Naive B cell (primary cell): ENCODE measurements at regions not wholly inside any gene's neighbourhood (a gene's known extent, or its start where the extent isn't known, plus 50 kb on each side); places are given as distances from the start of the nearest gene placed in this dataset.

Experiments
- ATAC-seq, 2 donors: fragments of 150-1000 bp; cut with Tn5 transposase; 2 replicates each; pipeline ENCODE4 v1.10.0; 2021; ENCODE audit warnings: low read depth in 2 of 2, mild to moderate bottlenecking in 2 of 2, moderate library complexity in 2 of 2
- DNase-seq: peaks from one replicate; pipeline ENCODE4 v3.0.0; 2022
- H3K27ac Mint-ChIP-seq, 6 donors: one replicate each; pipeline ENCODE4 v1.8.0; 2020 to 2022; ENCODE audit warnings: mild to moderate bottlenecking in 6 of 6, mixed read lengths in 6 of 6, moderate library complexity in 5 of 6, inconsistent platforms in 2 of 6
- H3K27me3 Mint-ChIP-seq, 3 donors: one replicate each; pipeline ENCODE4 v1.8.0; 2021 to 2022; ENCODE audit warnings: mixed read lengths in 3 of 3, mild to moderate bottlenecking in 1 of 3
- H3K36me3 Mint-ChIP-seq, 2 donors: one replicate each; pipeline ENCODE4 v1.8.0; 2020 to 2022; ENCODE audit warnings: mixed read lengths in 2 of 2, inconsistent platforms in 1 of 2, mild to moderate bottlenecking in 1 of 2
- H3K4me1 Mint-ChIP-seq, 3 donors: one replicate each; pipeline ENCODE4 v1.8.0; 2020 to 2022; ENCODE audit warnings: mixed read lengths in 3 of 3, inconsistent platforms in 1 of 3, mild to moderate bottlenecking in 1 of 3, moderate library complexity in 1 of 3
- H3K4me3 Mint-ChIP-seq, 8 donors: one replicate each; pipeline ENCODE4 v1.8.0; 2020 to 2022; ENCODE audit warnings: mild to moderate bottlenecking in 8 of 8, mixed read lengths in 8 of 8, moderate library complexity in 8 of 8, inconsistent platforms in 2 of 8
- H3K9me3 Mint-ChIP-seq, 7 donors: one replicate each; pipeline ENCODE4 v1.8.0; 2020 to 2022; ENCODE audit warnings: mixed read lengths in 7 of 7, mild to moderate bottlenecking in 5 of 7, inconsistent platforms in 2 of 7, moderate library complexity in 1 of 7

- Mint-ChIP-seq H3K27ac (no peak overlapping the region), H3K27me3 (peaks cover 48 to 73% (median 57%) of the 10 kb centered on the region in 3 donors), H3K4me1 (peaks cover 14 to 18% (median 15%) of the 10 kb centered on the region in 3 donors), H3K4me3 (peak overlapping the region in 1 of 8 donors; percentile 20), H3K9me3 (peaks cover 0 to 1% (median 0%) of the 10 kb centered on the region in 7 donors), H3K36me3 (no peaks in the 10 kb centered on the region)
- ATAC-seq (no peak), DNase-seq (no peak)
These were observed 109.8 kb upstream of the FGF3 start for GRCh38 chr11:69928975-69929374.

GRCh38 chr11:69930081-69931059 is 111.2 kb upstream of the FGF3 start:
- no peaks in the 10 kb centered on the region for H3K36me3 Mint-ChIP-seq
- H3K4me3 Mint-ChIP-seq = no peak overlapping the region
- H3K27ac Mint-ChIP-seq = no peak overlapping the region
- H3K9me3 Mint-ChIP-seq = peaks cover 0 to 1% (median 0%) of the 10 kb centered on the region in 7 donors
- ATAC-seq (no peak), DNase-seq (no peak)
- H3K4me1 Mint-ChIP-seq = peaks cover 6 to 7% (median 6%) of the 10 kb centered on the region in 3 donors
- H3K27me3 Mint-ChIP-seq = peaks cover 42 to 67% (median 50%) of the 10 kb centered on the region in 3 donors

- Mint-ChIP-seq H3K36me3 (peaks cover 0 to 5% of the 10 kb centered on the region in 2 donors), H3K27me3 (peaks cover 37 to 58% (median 41%) of the 10 kb centered on the region in 3 donors), H3K4me3 (no peak overlapping the region), H3K27ac (no peak overlapping the region), H3K9me3 (peaks cover 0 to 7% (median 1%) of the 10 kb centered on the region in 7 donors), H3K4me1 (no peaks in the 10 kb centered on the region)
- no peak for DNase-seq
- no peak for ATAC-seq
These were observed 112.1 kb upstream of the FGF3 start for GRCh38 chr11:69931060-69931910.

GRCh38 chr11:69931994-69932910 is 113.0 kb upstream of the FGF3 start:
- Mint-ChIP-seq H3K4me1 (no peaks in the 10 kb centered on the region), H3K4me3 (no peak overlapping the region), H3K27ac (no peak overlapping the region), H3K36me3 (peaks cover 0 to 5% of the 10 kb centered on the region in 2 donors), H3K27me3 (peaks cover 34 to 48% (median 35%) of the 10 kb centered on the region in 3 donors), H3K9me3 (peaks cover 0 to 15% (median 5%) of the 10 kb centered on the region in 7 donors)
- ATAC-seq (no peak), DNase-seq (no peak)

GRCh38 chr11:69934861-69935494 is 115.8 kb upstream of the FGF3 start:
- Mint-ChIP-seq H3K27me3 (peaks cover 23 to 37% (median 28%) of the 10 kb centered on the region in 3 donors), H3K36me3 (peaks cover 0 to 5% of the 10 kb centered on the region in 2 donors), H3K9me3 (peaks cover 0 to 15% (median 5%) of the 10 kb centered on the region in 7 donors), H3K4me3 (no peak overlapping the region), H3K4me1 (no peaks in the 10 kb centered on the region), H3K27ac (peak overlapping the region in 1 of 6 donors; percentile 62)
- DNase-seq (no peak), ATAC-seq (no peak)

GRCh38 chr11:69935941-69936505 is 116.8 kb upstream of the FGF3 start:
- ATAC-seq (no peak), DNase-seq (no peak)
- no peak overlapping the region for H3K27ac Mint-ChIP-seq
- no peak overlapping the region for H3K4me3 Mint-ChIP-seq
- peaks cover 0 to 15% (median 5%) of the 10 kb centered on the region in 7 donors for H3K9me3 Mint-ChIP-seq
- H3K36me3 Mint-ChIP-seq = peaks cover 0 to 5% of the 10 kb centered on the region in 2 donors
- H3K27me3 Mint-ChIP-seq = peaks cover 26 to 39% (median 29%) of the 10 kb centered on the region in 3 donors
- H3K4me1 Mint-ChIP-seq = no peaks in the 10 kb centered on the region

- H3K27ac Mint-ChIP-seq = no peak overlapping the region
- H3K36me3 Mint-ChIP-seq = peaks cover 0 to 5% of the 10 kb centered on the region in 2 donors
- no peak for DNase-seq
- H3K4me1 Mint-ChIP-seq = no peaks in the 10 kb centered on the region
- no peak for ATAC-seq
- H3K4me3 Mint-ChIP-seq = no peak overlapping the region
- peaks cover 0 to 15% (median 5%) of the 10 kb centered on the region in 7 donors for H3K9me3 Mint-ChIP-seq
- peaks cover 26 to 42% (median 35%) of the 10 kb centered on the region in 3 donors for H3K27me3 Mint-ChIP-seq
These were observed 117.6 kb upstream of the FGF3 start for GRCh38 chr11:69936771-69937170.

- Mint-ChIP-seq H3K4me3 (no peak overlapping the region), H3K27me3 (peaks cover 31 to 39% (median 36%) of the 10 kb centered on the region in 3 donors), H3K36me3 (peaks cover 0 to 5% of the 10 kb centered on the region in 2 donors), H3K4me1 (no peaks in the 10 kb centered on the region), H3K27ac (no peak overlapping the region), H3K9me3 (peaks cover 0 to 15% (median 5%) of the 10 kb centered on the region in 7 donors)
- DNase-seq (no peak), ATAC-seq (no peak)
These were observed 119.0 kb upstream of the FGF3 start for GRCh38 chr11:69938206-69938605.

GRCh38 chr11:69939551-69940245 is 120.5 kb upstream of the FGF3 start:
- H3K27me3 Mint-ChIP-seq = peaks cover 22 to 39% (median 35%) of the 10 kb centered on the region in 3 donors
- ATAC-seq = no peak

GRCh38 chr11:69940246-69940610 is 121.0 kb upstream of the FGF3 start:
- Mint-ChIP-seq H3K9me3 (peaks cover 0 to 15% (median 5%) of the 10 kb centered on the region in 7 donors), H3K4me3 (no peak overlapping the region), H3K27me3 (peaks cover 22 to 35% (median 31%) of the 10 kb centered on the region in 3 donors), H3K27ac (peak overlapping the region in 1 of 6 donors; percentile 5), H3K4me1 (no peaks in the 10 kb centered on the region), H3K36me3 (peaks cover 0 to 5% of the 10 kb centered on the region in 2 donors)
- DNase-seq (no peak), ATAC-seq (no peak)

More at GRCh38 chr11:69939551-69940245, 120.5 kb upstream of the FGF3 start:
- Mint-ChIP-seq H3K27ac (no peak overlapping the region), H3K4me3 (no peak overlapping the region), H3K9me3 (peaks cover 0 to 15% (median 5%) of the 10 kb centered on the region in 7 donors), H3K36me3 (peaks cover 0 to 5% of the 10 kb centered on the region in 2 donors), H3K4me1 (no peaks in the 10 kb centered on the region)
- DNase-seq = no peak

- no peaks in the 10 kb centered on the region for H3K4me1 Mint-ChIP-seq
These were observed 122.5 kb upstream of the FGF3 start for GRCh38 chr11:69941546-69942332.

More at GRCh38 chr11:69941546-69942332, 122.5 kb upstream of the FGF3 start:
- H3K4me3 Mint-ChIP-seq = no peak overlapping the region
- H3K27me3 Mint-ChIP-seq = peaks cover 12 to 35% (median 31%) of the 10 kb centered on the region in 3 donors
- H3K27ac Mint-ChIP-seq = no peak overlapping the region
- DNase-seq (no peak), ATAC-seq (no peak)
- H3K9me3 Mint-ChIP-seq = peaks cover 0 to 3% (median 0%) of the 10 kb centered on the region in 7 donors
- H3K36me3 Mint-ChIP-seq = no peaks in the 10 kb centered on the region
